ENCODE measurements at regions not wholly inside any gene's neighbourhood (a gene's known extent, or its start where the extent isn't known, plus 50 kb on each side); places are given as distances from the start of the nearest gene placed in this dataset.

DNA sequence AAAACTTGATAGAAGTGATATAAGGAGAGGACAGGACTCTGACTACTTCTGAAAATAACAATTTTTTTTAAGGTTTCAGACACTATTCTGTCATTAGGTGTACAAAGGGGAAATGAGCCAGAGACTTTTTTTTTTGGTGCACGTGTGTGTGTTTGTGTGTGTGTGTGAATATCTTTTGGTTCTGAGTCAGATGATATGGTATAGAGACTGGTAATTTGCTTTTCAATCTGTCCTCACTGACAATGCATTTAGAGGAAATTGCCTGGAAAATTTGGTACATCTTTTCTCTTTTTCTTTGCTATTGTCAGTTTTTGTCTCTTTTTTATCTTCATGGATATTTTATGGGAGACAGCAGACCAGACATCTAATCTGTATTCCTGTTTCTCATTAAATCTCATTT lies 59.3 kb downstream of the DDIT4L start:
- no peak for DNase-seq

DNA sequence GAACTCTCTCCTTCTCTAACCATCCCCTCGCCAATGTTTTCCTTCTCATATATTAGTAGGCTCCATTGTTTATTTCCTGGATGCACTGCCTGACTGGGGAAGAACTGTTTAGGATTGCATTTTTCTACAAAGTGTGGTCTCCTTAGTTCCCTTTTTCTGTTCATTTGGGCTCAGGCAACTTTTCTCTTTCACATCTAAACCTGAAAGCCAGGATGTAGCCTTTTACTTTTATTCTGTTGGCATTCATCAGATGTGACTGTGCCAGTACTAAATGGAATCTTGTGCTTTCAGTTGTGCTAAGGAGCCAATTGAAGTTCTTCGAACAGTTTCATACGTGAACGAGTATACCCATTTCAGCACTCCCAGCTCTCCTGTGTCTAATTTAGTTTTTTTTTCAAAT lies 59.8 kb downstream of the DDIT4L start:
- DNase-seq, result no peak

DNA sequence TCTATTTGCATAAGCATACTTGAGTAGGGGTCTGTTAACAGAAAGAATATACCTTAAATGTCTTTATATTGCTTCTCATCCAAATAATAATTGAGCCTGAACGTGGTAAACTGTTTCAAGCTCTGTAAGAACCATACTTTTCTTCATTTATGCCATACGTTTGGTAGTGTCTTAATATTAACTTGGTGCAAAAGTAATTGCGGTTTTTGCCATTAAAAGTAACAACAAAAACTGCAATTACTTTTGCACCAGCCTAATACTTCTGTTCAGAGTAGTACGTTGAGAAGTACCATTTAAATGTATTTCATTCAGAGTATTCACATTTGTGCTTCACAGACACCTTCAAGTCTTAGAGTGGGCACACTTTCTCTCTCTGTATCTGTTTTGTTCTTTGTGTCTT lies 60.5 kb downstream of the DDIT4L start:
- no peak for DNase-seq

GRCh38 chr4:100128338-100128737 lies 61.9 kb downstream of the DDIT4L start:
- DNase-seq, result no peak

- no peak for DNase-seq
Observed at GRCh38 chr4:100124715-100125114, 65.6 kb downstream of the DDIT4L start.

DNA sequence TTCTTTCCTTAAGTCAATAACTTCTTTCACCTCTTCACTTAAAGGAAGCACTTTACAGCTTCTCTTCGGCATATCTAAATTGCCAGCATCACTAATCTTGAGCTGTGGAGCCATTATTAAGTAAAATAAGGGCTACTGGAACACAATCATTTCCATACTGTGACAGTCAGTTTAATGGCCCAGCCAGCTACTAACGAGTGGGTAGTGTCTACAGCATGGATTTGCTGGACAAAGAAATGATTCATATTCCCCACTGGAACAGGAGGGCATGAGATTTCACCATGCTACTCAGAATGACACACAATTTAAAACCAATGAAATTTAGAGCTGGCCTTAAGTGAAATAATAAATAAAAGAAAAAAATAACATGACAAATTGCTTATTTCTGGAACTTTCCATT lies 72.1 kb downstream of the DDIT4L start:
- no peak for DNase-seq

DNA sequence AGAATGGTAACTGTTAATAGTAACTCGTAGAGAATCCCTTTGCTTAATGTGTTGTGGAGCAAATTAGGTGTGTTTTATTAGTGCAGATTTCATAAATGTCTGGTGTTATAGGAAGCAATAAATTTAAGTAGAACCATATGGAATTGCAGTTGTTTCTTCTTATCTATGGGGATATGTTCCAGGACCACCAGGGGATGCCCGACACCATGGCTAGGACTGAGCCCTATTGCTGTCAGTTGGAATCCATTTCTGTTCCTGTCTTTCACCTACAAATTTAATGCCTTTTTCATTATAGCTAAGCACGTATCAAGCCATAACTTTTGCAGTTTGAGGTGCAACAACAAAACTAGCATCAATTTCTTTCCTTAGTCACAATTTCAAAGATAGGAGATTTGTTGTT lies 72.5 kb downstream of the DDIT4L start:
- DNase-seq, result no peak

DNA sequence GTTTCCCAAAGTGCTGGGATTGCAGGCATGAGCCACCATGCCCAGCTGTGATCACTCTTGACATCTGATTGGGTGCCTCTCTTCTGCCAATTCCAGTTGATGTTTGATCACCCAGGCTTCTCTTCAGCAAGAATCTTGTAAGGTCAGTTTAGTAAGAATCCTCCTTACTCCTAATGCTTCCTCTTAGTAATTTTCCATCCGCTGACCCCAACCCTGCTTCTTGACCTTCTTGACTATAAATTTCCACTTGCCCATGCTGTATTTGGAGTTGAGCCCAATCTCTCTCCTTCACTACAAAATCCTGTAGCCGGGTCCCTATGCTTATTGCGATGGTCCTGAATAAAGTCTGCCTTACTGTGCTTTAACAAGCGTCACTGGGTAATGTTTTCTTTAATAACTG lies 75.4 kb downstream of the DDIT4L start:
- DNase-seq, result no peak

DNA sequence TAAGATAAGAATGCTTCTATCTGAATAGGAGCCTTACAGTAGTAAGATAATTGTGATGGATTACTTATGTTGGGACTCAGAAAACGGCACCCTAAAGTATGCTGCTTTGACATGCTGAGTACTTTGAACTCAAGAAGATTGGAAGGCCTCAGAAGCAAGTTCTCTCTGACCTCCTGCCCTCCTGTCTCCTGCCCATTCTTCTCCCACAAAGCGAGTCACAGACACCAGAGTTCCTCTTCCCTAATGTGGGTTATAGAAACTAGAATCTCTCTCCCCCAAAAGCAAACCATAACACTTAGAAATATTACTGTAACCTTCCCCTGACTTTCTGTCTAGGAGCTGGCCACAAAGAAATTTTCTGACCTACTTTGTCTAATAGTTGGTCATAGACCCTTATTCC lies 76.5 kb downstream of the DDIT4L start:
- no peak for DNase-seq

DNA sequence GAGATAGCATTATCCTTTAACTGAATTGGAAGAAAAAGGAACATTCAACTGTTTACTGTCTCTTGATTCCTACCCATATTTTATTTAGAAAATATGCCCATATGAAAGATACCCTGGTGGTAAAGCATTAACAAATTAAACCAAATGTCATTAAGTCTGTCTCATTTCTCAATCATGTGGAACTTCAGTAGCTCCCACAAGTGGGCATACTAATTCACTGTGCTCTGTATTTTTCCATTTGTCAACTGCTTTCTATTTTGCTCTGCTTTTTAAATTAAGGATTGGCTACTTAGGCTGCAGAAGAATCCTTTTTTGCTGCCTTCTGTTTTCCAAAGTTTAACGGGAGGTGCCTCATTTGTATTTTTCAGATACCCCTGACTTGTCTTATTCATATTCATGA lies 77.2 kb downstream of the DDIT4L start:
- DNase-seq, result no peak

DNA sequence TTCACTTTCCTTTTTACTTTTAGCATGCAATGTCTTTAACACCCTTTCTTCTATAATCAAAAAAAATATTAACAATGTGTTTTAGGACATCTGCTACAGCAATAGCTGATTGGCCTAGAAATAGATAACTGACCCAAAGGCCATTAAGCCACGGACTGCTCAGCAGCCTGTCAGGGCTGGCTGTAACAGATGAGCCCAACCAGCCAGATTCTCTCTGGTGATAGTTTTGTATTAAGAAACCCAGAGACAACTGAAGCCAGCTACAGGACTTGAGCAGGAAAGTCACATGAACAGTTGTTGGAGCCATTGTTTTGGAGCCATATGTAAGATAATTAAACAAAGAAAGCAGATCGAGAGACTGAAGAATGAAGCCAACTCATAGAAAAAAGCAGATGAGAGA lies 80.3 kb downstream of the DDIT4L start:
- DNase-seq, result no peak

DNA sequence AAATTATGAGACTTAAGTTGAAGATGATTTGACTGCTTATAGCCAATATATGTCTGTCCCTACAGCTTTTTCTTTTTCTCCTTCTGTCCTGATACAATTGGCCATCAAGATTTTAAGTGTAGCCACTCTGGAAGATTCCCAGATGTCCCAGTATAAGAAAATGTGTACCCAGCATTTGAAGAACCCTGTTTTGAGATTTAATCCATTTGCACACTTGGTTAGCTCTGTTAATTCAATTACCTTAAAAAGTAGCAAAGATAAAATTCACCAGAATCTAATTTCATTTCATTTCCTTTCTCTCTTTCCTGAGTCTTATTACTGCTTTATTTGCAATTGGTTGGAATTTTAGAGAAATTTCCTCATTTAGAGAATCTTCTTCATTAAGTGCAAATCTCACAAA lies 81.4 kb downstream of the DDIT4L start:
- DNase-seq, result no peak

DNA sequence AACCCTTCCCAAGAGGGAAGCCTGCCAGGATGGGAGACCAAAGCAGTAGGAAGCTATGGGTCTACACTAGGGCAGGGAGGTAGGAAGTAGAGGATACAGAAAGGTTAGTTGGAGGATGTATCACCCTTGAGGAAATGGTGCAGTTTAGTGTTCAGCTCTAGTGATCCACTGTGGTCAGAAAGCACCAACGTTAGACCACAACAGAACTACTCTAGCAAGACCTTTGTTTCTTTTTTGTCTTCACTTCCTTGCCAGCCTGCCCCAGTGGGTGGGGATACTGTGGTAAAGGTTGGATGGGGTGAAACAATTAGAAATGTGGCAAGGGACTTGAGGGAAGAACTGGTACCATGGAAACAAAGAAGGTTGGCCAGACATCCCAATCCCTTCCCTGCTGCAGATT lies 83.3 kb downstream of the DDIT4L start:
- DNase-seq, result no peak

- DNase-seq, result no peak
Observed at GRCh38 chr4:100103671-100104070, 86.6 kb downstream of the DDIT4L start.

- no peak for DNase-seq
Observed at GRCh38 chr4:100100985-100101384, 89.3 kb downstream of the DDIT4L start.

- DNase-seq, result no peak
Observed at GRCh38 chr4:100099746-100100145, 90.5 kb downstream of the DDIT4L start.

DNA sequence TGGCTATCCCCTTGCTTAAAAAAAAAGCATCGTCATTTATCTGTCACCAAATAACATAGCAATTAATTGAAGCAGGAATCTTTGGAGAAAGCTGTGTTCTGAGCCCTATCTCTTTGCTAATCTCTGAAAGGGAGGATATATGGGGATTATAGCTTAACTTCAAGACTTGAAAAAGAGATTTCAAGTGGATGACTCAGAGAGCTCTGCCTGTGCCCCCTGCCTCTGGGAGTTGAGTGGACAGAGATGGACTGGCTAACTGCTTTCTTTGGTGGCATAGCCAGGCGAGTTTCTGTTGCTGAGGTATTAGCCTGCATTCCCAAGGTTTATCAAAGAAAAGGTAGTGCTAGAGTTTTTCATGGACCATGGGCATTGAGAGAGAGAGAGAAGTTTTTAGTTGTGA lies 91.6 kb downstream of the DDIT4L start:
- DNase-seq, result no peak

DNA sequence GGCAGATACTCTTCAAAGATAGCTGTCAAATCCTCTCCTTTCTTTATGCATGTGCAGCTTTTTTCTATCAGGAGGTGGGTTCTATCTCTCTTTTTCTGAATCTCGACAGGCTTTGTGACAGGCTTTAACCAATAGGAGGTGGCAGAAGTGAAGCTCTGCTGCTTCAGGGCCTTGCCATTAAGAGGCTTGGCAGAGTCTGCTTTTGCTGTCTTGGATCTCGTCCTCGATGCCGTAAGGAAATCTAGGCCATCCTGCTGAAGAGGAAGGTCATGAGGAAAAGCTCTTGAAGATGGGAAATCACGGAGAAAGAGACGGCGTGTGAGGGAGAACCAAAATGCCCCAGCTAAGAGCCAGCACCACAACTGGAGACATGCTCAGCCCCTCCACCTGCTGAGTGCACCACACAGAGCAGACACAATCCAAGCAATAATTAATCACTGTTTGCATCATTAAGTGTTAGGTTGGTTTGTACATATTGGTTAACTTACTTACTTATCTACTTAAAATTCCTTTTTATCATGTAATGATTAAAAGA lies 92.2 kb downstream of the DDIT4L start:
- no peak for DNase-seq

DNA sequence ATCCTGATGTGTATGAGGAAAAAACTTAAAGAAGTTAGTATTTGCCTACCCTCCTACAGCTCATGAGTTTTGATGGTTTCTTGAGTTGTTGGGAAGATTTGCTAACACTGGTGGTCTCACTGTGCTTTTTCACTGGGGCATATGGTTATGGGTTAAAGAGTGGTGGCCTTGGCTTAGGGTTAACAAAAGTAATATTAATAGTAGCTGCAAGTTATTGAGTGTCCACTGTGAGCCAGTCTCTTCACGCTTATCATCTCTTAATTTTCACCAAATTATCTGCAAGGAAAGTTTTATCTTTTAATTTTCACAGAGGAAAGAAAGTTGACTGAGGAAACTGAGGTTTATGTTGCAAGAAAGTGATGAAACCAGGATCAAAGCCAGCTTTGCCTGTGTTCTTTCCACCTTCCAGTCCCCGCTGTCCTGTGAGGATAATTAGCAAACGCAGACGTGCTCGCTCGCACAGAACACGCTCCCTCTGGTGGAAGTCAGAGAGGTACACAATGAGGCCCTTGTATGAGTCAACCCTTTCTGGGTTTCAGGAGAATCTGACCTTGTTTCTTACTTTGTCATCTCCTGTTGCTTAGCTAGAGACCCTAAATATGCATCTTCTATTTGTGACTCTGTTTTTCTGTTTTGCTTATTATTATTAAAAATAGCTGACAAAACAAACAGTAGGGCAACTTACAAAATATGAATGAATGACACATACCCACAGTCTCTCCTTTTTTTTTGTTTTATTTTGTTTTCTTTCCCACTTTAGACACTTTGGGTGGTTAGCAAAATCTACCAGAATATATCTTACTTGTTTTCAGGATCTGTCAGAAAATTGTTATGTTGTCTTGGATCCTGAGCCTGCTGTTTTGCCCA lies 94.3 kb downstream of the DDIT4L start:
- peak; percentile 38 for DNase-seq

DNA sequence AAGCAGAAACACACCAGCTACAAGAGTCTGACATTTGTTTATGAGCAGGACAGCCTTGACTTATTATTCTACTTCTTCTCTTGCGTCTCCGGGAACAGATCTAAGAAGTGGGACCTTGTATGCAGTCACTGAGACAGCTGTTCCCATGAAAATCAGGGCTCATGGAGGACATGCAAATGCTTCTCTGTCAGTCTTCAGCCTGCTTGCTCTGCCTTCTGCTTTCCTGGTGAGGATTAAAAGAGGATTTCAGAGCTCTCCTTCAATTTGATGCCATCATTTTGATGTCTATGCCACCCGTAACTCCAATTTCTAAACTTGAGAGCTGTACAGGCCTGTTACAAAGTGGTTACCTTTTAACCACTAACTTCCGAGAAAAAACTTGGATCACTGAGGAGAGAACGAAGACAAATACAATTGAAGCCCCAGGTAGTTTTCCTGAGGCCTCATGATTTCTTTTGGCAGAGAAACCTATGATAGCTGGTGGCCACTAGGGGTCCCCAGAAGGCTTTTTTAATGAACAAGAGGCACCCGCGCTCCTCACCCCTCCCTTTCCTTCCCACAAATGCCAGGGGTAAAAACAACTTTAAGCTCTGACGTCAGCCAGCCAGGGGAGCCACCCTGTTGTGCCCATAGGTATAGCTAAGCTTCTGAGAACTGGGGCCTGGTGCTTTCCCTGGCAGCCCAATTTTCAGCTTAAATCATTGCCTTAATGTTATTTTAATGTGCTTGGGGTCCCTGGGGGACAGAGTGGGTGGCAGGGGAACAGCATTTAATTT lies 97.0 kb downstream of the DDIT4L start:
- peak; percentile 70 for DNase-seq

- DNase-seq, result no peak
Observed at GRCh38 chr4:100087743-100088142, 102.5 kb downstream of the DDIT4L start.

DNA sequence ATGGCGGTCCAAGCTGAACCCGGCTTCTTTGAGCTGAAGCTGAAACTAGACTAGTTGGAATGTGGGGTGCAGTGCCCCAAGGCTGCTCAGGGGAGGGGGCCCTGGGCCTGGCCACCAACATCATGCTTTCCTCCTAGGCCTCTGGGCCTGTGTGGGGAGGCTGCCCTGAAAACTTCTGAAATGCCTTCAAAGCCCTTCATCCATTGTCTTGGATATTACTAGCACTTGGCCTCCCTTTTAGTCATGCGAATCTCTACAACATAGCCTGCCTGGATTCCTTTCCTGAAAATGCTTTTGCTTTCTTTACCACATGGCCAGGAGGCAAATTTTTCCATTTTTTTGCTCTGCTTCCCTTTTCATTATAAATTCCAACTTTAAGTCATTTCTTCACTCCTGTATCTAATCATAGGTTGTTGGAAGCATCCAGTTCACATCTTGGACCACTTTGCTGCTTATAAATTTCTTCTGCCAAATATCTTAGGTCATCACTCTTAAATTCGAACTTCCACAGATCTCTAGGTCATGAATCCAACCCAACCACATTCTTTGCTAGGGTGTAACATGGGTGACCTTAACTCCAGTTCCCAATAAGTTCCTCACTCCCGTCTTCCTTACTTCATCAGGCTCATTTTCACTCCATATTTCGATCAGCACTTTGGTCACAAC lies 103.4 kb downstream of the DDIT4L start:
- DNase-seq, result no peak

DNA sequence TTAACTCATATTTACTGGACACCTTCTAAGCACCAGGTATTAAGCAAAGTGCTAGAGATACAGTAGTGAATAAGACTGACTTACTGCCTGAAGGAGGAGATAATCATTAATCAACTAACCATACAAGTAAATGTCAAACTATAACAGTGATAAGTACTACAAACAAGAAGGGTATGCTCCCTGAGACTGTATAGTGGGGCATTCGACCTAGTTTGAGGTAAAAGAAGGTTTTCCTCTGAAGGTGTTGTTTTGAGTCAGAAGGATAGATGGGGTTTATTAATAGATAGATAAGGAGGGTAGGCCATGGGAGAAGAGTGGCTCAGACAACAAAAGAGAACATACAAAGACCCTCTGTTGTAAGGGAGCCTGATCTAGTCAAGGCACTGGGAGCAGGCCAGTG lies 105.4 kb downstream of the DDIT4L start:
- DNase-seq, result no peak

GRCh38 chr4:100083289-100083688 lies 107.0 kb downstream of the DDIT4L start:
- no peak for DNase-seq

Measured in RPMI8226 (cell line).